ENCODE measurements at regions not wholly inside any gene's neighbourhood (a gene's known extent, or its start where the extent isn't known, plus 50 kb on each side); places are given as distances from the start of the nearest gene placed in this dataset.

DNA sequence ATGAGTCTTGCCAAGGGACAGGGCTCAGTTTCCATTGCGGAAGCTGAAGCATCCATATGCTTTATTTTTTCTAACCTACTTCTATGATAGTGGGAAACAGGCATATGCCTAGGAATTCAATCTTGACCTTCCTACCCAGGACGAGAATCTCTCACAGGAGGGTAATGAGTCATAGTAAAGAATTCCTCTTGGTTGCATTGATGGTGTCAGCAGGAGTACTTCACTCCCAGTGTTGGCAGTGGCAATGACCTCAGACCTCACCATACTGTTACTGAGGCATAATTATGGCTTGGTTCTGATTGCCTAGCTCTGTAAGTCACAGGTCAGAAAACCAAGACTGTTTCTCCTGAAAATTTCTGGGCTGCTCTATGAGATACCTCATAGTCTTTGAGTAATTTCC is 552.9 kb downstream of the ARL4A start:
- no peaks in the 10 kb centered on the region for H3K79me2 ChIP-seq (ENCODE audit: control insufficient read depth, insufficient read depth, low read length)
- no peak overlapping the region for H3K27ac ChIP-seq (ENCODE audit: control insufficient read depth, insufficient read depth)
- H3K9me3 ChIP-seq (replicated peaks; ENCODE audit: control insufficient read depth, insufficient read depth, low read length): no peaks in the 10 kb centered on the region
- H3K9ac ChIP-seq (ENCODE audit: control insufficient read depth, insufficient read depth, low read length): no peak overlapping the region
- DNase-seq (ENCODE audit: low read depth, low spot score) (no peak), ATAC-seq (no peak), FAIRE-seq (no peak)
- H4K20me1 ChIP-seq (ENCODE audit: control insufficient read depth, insufficient read depth): no peaks in the 10 kb centered on the region
- ChIA-PET RAD21 (ENCODE audit: unreplicated experiment) (no interaction called here), CTCF (no interaction called here), POLR2A (no interaction called here), SMC1A (ENCODE audit: uncharacterized antibody, unreplicated experiment) (no interaction called here)
- no peaks in the 10 kb centered on the region for H3K27me3 ChIP-seq (replicated peaks in 1 of 2; ENCODE audit: control insufficient read depth in 2 of 2, insufficient read depth in 2 of 2, low read length in 1 of 2)
- no peak overlapping the region for H2AFZ ChIP-seq (ENCODE audit: control insufficient read depth, low read depth, low read length)
- 26% methylated on average over 2 of the region's 2 CpGs for WGBS (ENCODE audit: insufficient coverage, insufficient replicate concordance, low lambda C conversion rate, missing lambda C conversion rate)
- intact Hi-C loops (cut with micrococcal nuclease; ENCODE audit: unreplicated experiment): no loop called here
- in situ Hi-C loops (cut with MboI): no loop called here
- no peaks in the 10 kb centered on the region for H3K36me3 ChIP-seq (ENCODE audit: control insufficient read depth in 2 of 2, insufficient read depth in 2 of 2, low read length in 1 of 2)
- no peak overlapping the region for H3K4me2 ChIP-seq (ENCODE audit: control insufficient read depth, insufficient read depth)
- BruUV-seq (replicated peaks): no TSS peak
- H3K4me1 ChIP-seq (ENCODE audit: control insufficient read depth, insufficient read depth, low read length): no peaks in the 10 kb centered on the region
- no peak overlapping the region for H3K4me3 ChIP-seq
- TF ChIP-seq, protein P1, sequence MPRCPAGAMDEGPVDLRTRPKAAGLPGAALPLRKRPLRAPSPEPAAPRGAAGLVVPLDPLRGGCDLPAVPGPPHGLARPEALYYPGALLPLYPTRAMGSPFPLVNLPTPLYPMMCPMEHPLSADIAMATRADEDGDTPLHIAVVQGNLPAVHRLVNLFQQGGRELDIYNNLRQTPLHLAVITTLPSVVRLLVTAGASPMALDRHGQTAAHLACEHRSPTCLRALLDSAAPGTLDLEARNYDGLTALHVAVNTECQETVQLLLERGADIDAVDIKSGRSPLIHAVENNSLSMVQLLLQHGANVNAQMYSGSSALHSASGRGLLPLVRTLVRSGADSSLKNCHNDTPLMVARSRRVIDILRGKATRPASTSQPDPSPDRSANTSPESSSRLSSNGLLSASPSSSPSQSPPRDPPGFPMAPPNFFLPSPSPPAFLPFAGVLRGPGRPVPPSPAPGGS (IDR thresholded peaks at IDR 0.05; ENCODE audit: borderline replicate concordance, insufficient read depth, low read depth, low read length, poor library complexity, severe bottlenecking): no peak
- TF ChIP-seq, protein P2, sequence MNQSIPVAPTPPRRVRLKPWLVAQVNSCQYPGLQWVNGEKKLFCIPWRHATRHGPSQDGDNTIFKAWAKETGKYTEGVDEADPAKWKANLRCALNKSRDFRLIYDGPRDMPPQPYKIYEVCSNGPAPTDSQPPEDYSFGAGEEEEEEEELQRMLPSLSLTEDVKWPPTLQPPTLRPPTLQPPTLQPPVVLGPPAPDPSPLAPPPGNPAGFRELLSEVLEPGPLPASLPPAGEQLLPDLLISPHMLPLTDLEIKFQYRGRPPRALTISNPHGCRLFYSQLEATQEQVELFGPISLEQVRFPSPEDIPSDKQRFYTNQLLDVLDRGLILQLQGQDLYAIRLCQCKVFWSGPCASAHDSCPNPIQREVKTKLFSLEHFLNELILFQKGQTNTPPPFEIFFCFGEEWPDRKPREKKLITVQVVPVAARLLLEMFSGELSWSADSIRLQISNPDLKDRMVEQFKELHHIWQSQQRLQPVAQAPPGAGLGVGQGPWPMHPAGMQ (IDR thresholded peaks at IDR 0.05; ENCODE audit: borderline replicate concordance): no peak
- TF ChIP-seq, protein P3, sequence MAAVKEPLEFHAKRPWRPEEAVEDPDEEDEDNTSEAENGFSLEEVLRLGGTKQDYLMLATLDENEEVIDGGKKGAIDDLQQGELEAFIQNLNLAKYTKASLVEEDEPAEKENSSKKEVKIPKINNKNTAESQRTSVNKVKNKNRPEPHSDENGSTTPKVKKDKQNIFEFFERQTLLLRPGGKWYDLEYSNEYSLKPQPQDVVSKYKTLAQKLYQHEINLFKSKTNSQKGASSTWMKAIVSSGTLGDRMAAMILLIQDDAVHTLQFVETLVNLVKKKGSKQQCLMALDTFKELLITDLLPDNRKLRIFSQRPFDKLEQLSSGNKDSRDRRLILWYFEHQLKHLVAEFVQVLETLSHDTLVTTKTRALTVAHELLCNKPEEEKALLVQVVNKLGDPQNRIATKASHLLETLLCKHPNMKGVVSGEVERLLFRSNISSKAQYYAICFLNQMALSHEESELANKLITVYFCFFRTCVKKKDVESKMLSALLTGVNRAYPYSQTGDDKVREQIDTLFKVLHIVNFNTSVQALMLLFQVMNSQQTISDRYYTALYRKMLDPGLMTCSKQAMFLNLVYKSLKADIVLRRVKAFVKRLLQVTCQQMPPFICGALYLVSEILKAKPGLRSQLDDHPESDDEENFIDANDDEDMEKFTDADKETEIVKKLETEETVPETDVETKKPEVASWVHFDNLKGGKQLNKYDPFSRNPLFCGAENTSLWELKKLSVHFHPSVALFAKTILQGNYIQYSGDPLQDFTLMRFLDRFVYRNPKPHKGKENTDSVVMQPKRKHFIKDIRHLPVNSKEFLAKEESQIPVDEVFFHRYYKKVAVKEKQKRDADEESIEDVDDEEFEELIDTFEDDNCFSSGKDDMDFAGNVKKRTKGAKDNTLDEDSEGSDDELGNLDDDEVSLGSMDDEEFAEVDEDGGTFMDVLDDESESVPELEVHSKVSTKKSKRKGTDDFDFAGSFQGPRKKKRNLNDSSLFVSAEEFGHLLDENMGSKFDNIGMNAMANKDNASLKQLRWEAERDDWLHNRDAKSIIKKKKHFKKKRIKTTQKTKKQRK (IDR thresholded peaks at IDR 0.05; ENCODE audit: low read depth, low read length): no peak
- TF ChIP-seq RFX5 (IDR thresholded peaks at IDR 0.05; ENCODE audit: low read depth, low read length): no peak
- TF ChIP-seq CHD4 (IDR thresholded peaks at IDR 0.05): no peak
- TF ChIP-seq JUND (IDR thresholded peaks at IDR 0.05; ENCODE audit: low read depth, low read length): no peak
- TF ChIP-seq SMAD5 (IDR thresholded peaks at IDR 0.05; ENCODE audit: low read depth): no peak
- no peak for TF ChIP-seq TAF1 (IDR thresholded peaks at IDR 0.05; ENCODE audit: borderline replicate concordance, low read depth, low read length)
- TF ChIP-seq POU2F2 (IDR thresholded peaks at IDR 0.05; ENCODE audit: borderline replicate concordance, low read depth, low read length): no peak
- TF ChIP-seq, protein P4, sequence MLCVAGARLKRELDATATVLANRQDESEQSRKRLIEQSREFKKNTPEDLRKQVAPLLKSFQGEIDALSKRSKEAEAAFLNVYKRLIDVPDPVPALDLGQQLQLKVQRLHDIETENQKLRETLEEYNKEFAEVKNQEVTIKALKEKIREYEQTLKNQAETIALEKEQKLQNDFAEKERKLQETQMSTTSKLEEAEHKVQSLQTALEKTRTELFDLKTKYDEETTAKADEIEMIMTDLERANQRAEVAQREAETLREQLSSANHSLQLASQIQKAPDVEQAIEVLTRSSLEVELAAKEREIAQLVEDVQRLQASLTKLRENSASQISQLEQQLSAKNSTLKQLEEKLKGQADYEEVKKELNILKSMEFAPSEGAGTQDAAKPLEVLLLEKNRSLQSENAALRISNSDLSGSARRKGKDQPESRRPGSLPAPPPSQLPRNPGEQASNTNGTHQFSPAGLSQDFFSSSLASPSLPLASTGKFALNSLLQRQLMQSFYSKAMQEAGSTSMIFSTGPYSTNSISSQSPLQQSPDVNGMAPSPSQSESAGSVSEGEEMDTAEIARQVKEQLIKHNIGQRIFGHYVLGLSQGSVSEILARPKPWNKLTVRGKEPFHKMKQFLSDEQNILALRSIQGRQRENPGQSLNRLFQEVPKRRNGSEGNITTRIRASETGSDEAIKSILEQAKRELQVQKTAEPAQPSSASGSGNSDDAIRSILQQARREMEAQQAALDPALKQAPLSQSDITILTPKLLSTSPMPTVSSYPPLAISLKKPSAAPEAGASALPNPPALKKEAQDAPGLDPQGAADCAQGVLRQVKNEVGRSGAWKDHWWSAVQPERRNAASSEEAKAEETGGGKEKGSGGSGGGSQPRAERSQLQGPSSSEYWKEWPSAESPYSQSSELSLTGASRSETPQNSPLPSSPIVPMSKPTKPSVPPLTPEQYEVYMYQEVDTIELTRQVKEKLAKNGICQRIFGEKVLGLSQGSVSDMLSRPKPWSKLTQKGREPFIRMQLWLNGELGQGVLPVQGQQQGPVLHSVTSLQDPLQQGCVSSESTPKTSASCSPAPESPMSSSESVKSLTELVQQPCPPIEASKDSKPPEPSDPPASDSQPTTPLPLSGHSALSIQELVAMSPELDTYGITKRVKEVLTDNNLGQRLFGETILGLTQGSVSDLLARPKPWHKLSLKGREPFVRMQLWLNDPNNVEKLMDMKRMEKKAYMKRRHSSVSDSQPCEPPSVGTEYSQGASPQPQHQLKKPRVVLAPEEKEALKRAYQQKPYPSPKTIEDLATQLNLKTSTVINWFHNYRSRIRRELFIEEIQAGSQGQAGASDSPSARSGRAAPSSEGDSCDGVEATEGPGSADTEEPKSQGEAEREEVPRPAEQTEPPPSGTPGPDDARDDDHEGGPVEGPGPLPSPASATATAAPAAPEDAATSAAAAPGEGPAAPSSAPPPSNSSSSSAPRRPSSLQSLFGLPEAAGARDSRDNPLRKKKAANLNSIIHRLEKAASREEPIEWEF (IDR thresholded peaks at IDR 0.05; ENCODE audit: insufficient replicate concordance, low read depth, low read length): no peak
- no peak for TF ChIP-seq DPF2 (IDR thresholded peaks at IDR 0.05)
- TF ChIP-seq, protein P5, sequence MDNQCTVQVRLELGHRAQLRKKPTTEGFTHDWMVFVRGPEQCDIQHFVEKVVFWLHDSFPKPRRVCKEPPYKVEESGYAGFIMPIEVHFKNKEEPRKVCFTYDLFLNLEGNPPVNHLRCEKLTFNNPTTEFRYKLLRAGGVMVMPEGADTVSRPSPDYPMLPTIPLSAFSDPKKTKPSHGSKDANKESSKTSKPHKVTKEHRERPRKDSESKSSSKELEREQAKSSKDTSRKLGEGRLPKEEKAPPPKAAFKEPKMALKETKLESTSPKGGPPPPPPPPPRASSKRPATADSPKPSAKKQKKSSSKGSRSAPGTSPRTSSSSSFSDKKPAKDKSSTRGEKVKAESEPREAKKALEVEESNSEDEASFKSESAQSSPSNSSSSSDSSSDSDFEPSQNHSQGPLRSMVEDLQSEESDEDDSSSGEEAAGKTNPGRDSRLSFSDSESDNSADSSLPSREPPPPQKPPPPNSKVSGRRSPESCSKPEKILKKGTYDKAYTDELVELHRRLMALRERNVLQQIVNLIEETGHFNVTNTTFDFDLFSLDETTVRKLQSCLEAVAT (IDR thresholded peaks at IDR 0.05): no peak

Measured in GM12878 (cell line).